ENCODE measurements at regions not wholly inside any gene's neighbourhood (a gene's known extent, or its start where the extent isn't known, plus 50 kb on each side); places are given as distances from the start of the nearest gene placed in this dataset.

DNA sequence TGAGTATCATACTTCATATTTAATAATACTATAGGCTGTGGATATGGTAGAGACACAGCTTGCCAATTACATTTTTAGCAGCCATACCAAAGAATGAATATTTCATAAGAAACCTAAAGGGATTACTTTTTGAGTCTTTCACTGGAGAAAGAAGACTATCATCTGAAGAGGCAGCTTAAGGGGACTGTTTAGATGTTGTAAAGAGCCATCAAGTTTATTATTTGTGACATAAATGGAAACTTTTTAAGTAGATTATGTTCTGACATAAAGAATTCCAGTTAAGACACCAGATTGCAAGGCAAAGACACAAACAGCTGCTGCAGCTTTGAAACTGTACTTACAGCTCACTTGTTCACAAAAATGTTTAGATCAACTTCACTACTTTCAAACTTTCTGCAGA is 429.4 kb downstream of the TFAP2A start:
- TF ChIP-seq, protein P1, sequence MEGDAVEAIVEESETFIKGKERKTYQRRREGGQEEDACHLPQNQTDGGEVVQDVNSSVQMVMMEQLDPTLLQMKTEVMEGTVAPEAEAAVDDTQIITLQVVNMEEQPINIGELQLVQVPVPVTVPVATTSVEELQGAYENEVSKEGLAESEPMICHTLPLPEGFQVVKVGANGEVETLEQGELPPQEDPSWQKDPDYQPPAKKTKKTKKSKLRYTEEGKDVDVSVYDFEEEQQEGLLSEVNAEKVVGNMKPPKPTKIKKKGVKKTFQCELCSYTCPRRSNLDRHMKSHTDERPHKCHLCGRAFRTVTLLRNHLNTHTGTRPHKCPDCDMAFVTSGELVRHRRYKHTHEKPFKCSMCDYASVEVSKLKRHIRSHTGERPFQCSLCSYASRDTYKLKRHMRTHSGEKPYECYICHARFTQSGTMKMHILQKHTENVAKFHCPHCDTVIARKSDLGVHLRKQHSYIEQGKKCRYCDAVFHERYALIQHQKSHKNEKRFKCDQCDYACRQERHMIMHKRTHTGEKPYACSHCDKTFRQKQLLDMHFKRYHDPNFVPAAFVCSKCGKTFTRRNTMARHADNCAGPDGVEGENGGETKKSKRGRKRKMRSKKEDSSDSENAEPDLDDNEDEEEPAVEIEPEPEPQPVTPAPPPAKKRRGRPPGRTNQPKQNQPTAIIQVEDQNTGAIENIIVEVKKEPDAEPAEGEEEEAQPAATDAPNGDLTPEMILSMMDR (IDR thresholded peaks at IDR 0.05; ENCODE audit: low read depth, low read length): no peak
- H3K4me3 ChIP-seq (ENCODE audit: low read depth, low read length): no peak overlapping the region

DNA sequence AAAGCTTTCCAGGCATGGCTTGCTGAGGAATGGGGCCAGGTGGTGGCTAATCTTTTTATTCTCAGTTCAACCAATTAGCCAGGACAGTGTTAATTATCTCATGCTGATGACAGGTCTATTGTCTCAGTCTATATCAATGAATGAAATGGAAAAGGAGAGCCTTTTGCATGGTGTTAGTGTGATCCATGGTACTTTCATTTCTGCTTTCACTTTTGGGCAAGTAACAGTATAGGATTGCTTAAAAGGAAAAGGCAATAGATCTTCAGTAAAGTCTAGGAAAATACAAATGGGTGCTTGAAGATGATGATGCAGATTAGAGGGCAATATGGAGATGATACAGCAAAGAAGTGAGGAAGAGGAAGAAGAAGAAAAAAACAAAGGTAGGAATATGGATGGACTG is 430.3 kb downstream of the TFAP2A start:
- H3K4me3 ChIP-seq (ENCODE audit: low read depth, low read length): no peak overlapping the region
- TF ChIP-seq, protein P1 (IDR thresholded peaks at IDR 0.05; ENCODE audit: low read depth, low read length): no peak

DNA sequence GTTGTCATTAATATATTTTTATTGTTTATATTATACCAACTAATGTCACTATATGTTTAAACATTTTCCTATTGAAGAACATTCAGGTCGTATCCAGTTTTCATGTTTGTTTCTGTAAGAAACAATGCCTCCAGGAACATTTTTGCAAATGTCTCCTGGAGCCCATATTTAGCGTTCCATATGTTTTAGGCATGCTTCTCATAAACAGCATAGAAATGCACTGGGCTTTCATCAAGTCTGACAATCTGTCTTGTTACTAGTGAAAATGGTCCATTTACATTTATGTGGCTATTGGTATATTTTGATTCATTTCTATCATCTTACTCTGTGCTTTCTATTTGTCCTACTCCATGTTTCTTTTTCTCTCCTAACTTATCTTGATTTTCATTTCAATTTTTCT is 431.7 kb downstream of the TFAP2A start:
- TF ChIP-seq, protein P1 (IDR thresholded peaks at IDR 0.05; ENCODE audit: low read depth, low read length): no peak
- no peak overlapping the region for H3K4me3 ChIP-seq (ENCODE audit: low read depth, low read length)

DNA sequence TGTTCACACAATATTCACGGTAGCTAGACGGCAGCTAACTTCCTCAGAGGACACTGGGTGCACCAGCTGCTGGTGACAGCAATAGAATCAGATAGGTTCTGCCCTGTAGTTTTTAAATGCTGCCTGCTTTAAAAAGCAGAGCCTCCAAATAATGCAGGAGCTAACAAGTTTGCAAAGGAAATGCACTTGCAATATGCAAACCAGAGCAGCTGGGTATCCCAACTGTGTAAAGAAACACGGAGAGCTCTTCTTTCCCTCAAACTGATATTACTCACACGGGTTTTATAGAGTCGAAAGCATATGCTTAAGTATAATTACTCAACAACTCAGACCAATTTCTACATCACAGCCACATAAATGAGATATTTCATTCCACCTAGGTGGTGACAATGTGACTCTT is 432.7 kb downstream of the TFAP2A start:
- no peak overlapping the region for H3K4me3 ChIP-seq (ENCODE audit: low read depth, low read length)
- TF ChIP-seq, protein P1 (IDR thresholded peaks at IDR 0.05; ENCODE audit: low read depth, low read length): no peak

DNA sequence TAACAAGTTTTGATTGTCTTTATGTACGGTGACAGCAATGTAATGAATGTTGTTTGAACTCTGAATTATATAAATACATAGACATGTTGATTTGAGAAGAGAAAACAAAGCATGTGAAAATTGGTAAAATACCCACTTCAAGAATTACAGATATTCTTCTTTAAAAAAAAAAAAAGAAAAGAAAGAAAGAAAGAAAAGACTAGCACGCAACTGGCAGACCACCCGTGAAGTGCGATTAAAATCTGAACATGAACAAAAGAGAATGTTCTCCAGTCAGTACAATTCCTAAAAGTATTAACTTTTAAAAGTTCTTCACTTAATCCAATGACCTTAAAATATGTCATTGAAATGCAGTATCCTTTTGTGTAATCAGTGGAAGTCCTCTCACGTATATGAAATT is 434.9 kb downstream of the TFAP2A start:
- TF ChIP-seq, protein P1 (IDR thresholded peaks at IDR 0.05; ENCODE audit: low read depth, low read length): no peak
- H3K4me3 ChIP-seq (ENCODE audit: low read depth, low read length): no peak overlapping the region

DNA sequence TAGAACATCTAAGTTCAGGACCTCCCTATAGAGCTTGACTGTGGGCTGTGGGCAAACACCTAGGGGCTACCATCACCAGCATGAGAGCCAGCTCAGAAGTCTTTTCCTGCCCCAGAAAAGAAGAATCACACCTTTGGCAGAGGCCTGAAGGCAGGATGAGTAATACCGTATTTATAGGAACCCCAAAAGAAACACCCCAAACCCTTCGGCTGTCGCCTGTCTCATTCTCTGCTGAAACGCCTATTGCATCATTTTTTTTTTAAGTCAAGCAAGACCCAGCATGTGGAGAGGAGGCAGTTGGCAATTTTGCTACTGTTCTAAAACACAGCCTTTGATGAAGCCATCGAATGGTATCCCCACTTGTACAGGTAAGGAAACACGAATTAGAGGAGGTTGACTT is 436.4 kb downstream of the TFAP2A start:
- TF ChIP-seq, protein P1 (IDR thresholded peaks at IDR 0.05; ENCODE audit: low read depth, low read length): no peak
- no peak overlapping the region for H3K4me3 ChIP-seq (ENCODE audit: low read depth, low read length)

DNA sequence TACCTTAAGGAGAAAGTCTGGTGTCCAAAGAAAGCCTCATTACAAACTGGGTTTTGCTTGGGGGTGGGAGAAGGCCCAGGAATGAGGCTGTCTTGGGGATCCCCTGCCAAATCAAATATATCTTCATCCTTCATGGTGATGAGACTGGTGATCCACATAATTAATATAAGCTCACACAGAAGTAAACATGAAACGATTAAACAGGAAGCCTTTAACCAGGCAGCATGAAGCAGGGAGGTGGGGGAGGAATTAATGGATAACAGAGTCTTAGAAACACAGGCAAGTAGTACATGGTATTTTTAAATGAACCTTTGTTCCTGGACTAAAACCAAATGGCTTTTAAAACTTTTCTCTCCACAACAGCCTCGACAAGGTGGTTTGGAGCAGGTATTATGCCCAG is 437.5 kb downstream of the TFAP2A start:
- no peak overlapping the region for H3K4me3 ChIP-seq (ENCODE audit: low read depth, low read length)
- TF ChIP-seq, protein P1 (IDR thresholded peaks at IDR 0.05; ENCODE audit: low read depth, low read length): no peak

Measured in WI38 (cell line).